Spleen (tissue), 7 donors: ENCODE measurements at regions not wholly inside any gene's neighbourhood (a gene's known extent, or its start where the extent isn't known, plus 50 kb on each side); places are given as distances from the start of the nearest gene placed in this dataset.

Experiments used
- POLR2A ChIP-seq, 3 donors: fragments of 450-650 bp; IDR thresholded peaks; one replicate each; pipeline ENCODE4 v1.5.1; 2017; ENCODE audit warnings: antibody characterized with exemption in 3 of 3, mild to moderate bottlenecking in 1 of 3
- POLR2AphosphoS5 ChIP-seq, 3 donors: sonication (generic); formaldehyde crosslinking; IDR thresholded peaks; one replicate each; pipeline ENCODE4 v1.5.1; 2017; ENCODE audit warnings: antibody characterized with exemption in 3 of 3
- TF ChIP-seq, protein P1 (sequence below), 11 experiments: fragments of 200-600 bp in 7 of 11; fragments of 450-650 bp in 4 of 11; sonication (generic) in 4 of 11; IDR thresholded peaks in 8 of 11; conservative IDR thresholded peaks in 3 of 11; 1 replicate in 7 of 11; 2 replicates in 4 of 11; pipeline versions ENCODE4 v1.4.0 to v1.8.0; 2016 to 2021; ENCODE audit warnings: antibody characterized with exemption in 11 of 11, inconsistent platforms in 4 of 11, mild to moderate bottlenecking in 1 of 11
- donor health status: DM: no; HTN: no; CAD: no; lungs with moderate emphysema.
- donor health status: DM: no; HTN: no; CAD: no.
- donor health status: DM: no; HTN: no; CAD: no.

DNA sequence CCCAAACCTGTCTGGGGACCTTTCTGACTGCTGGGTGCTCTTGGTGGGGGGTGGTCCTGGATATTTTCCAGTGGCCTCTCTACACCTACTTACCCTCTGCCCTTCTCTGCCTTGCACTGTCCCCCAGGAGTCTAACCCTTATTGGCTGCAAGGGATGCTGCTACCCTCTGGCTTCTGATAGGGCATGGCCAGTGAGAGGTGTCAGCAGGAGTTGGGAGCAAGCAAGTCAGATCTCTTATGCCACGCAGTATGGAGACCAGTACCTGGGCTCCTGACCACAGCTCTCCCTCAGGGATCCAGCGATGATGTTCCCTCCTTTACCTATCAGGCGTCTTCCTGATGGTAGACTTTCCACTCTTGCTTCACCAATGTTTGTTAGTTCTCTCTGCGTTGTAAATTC is 373.7 kb downstream of the SOCS6 start:
- TF ChIP-seq, protein P1, sequence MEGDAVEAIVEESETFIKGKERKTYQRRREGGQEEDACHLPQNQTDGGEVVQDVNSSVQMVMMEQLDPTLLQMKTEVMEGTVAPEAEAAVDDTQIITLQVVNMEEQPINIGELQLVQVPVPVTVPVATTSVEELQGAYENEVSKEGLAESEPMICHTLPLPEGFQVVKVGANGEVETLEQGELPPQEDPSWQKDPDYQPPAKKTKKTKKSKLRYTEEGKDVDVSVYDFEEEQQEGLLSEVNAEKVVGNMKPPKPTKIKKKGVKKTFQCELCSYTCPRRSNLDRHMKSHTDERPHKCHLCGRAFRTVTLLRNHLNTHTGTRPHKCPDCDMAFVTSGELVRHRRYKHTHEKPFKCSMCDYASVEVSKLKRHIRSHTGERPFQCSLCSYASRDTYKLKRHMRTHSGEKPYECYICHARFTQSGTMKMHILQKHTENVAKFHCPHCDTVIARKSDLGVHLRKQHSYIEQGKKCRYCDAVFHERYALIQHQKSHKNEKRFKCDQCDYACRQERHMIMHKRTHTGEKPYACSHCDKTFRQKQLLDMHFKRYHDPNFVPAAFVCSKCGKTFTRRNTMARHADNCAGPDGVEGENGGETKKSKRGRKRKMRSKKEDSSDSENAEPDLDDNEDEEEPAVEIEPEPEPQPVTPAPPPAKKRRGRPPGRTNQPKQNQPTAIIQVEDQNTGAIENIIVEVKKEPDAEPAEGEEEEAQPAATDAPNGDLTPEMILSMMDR (IDR thresholded peaks at IDR 0.05 in 8 of 11, conservative IDR thresholded peaks at IDR 0.05 in 3 of 11): no peak
- no peak for TF ChIP-seq POLR2AphosphoS5 (IDR thresholded peaks at IDR 0.05)
- no peak for TF ChIP-seq POLR2A (IDR thresholded peaks at IDR 0.05)
